B cell (primary cell): ENCODE measurements at regions not wholly inside any gene's neighbourhood (a gene's known extent, or its start where the extent isn't known, plus 50 kb on each side); places are given as distances from the start of the nearest gene placed in this dataset.

Experiments
- EZH2 ChIP-seq: IDR thresholded peaks from 2 replicates; pipeline ENCODE4 v1.6.1; 2012; ENCODE audit warnings: borderline replicate concordance, low read depth, mild to moderate bottlenecking, moderate library complexity, low read length; ENCODE audit not compliant: insufficient read depth, poor library complexity, severe bottlenecking
- TF ChIP-seq, protein P1 (sequence below): fragments of 200-600 bp; IDR thresholded peaks from one replicate; pipeline ENCODE4 v1.8.0; 2022; ENCODE audit warnings: antibody characterized with exemption, mild to moderate bottlenecking

- TF ChIP-seq, protein P1, sequence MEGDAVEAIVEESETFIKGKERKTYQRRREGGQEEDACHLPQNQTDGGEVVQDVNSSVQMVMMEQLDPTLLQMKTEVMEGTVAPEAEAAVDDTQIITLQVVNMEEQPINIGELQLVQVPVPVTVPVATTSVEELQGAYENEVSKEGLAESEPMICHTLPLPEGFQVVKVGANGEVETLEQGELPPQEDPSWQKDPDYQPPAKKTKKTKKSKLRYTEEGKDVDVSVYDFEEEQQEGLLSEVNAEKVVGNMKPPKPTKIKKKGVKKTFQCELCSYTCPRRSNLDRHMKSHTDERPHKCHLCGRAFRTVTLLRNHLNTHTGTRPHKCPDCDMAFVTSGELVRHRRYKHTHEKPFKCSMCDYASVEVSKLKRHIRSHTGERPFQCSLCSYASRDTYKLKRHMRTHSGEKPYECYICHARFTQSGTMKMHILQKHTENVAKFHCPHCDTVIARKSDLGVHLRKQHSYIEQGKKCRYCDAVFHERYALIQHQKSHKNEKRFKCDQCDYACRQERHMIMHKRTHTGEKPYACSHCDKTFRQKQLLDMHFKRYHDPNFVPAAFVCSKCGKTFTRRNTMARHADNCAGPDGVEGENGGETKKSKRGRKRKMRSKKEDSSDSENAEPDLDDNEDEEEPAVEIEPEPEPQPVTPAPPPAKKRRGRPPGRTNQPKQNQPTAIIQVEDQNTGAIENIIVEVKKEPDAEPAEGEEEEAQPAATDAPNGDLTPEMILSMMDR: no peak
- TF ChIP-seq EZH2: no peak
These were observed 92.8 kb upstream of the OSBPL8 start for GRCh38 chr12:76652402-76652801.
